H9 (cell line): ENCODE measurements at regions not wholly inside any gene's neighbourhood (a gene's known extent, or its start where the extent isn't known, plus 50 kb on each side); places are given as distances from the start of the nearest gene placed in this dataset.

Experiments
- DNase-seq: peaks from one replicate; pipeline ENCODE4 v3.0.0-alpha.2; 2017
- H2AFZ ChIP-seq: one replicate; pipeline ENCODE4 v1.6.1; 2013; ENCODE audit warnings: mild to moderate bottlenecking, low read length, control low read depth, moderate library complexity
- H2AK5ac ChIP-seq: 2 replicates; pipeline ENCODE4 v1.6.1; 2013; ENCODE audit warnings: low read length, control low read depth, mixed read lengths; ENCODE audit not compliant: insufficient read length
- H2BK120ac ChIP-seq: one replicate; pipeline ENCODE4 v1.6.1; 2013; ENCODE audit warnings: low read depth, mild to moderate bottlenecking, low read length, control low read depth, inconsistent platforms; ENCODE audit not compliant: poor library complexity, severe bottlenecking
- H2BK12ac ChIP-seq: 2 replicates; pipeline ENCODE4 v1.6.1; 2013; ENCODE audit warnings: low read length, control low read depth, mixed read lengths, low read depth; ENCODE audit not compliant: insufficient read length
- H2BK15ac ChIP-seq: 2 replicates; pipeline ENCODE4 v1.6.1; 2013; ENCODE audit warnings: low read depth, low read length, control low read depth
- H2BK20ac ChIP-seq: one replicate; pipeline ENCODE4 v1.6.1; 2013; ENCODE audit warnings: low read depth, mild to moderate bottlenecking, low read length, control low read depth, inconsistent platforms; ENCODE audit not compliant: poor library complexity, severe bottlenecking
- H2BK5ac ChIP-seq: 2 replicates; pipeline ENCODE4 v1.6.1; 2013; ENCODE audit warnings: low read length, control low read depth, mixed read lengths; ENCODE audit not compliant: insufficient read length
- H3K14ac ChIP-seq: 2 replicates; pipeline ENCODE4 v1.6.1; 2013; ENCODE audit warnings: low read length, control low read depth; ENCODE audit not compliant: insufficient read depth
- H3K18ac ChIP-seq: 2 replicates; pipeline ENCODE4 v1.6.1; 2013; ENCODE audit warnings: low read depth, mild to moderate bottlenecking, mixed read lengths, low read length, control low read depth; ENCODE audit not compliant: insufficient read length
- H3K23ac ChIP-seq: 2 replicates; pipeline ENCODE4 v1.6.1; 2013; ENCODE audit warnings: low read length, control low read depth, mixed read lengths, low read depth; ENCODE audit not compliant: insufficient read length
- H3K23me2 ChIP-seq: 2 replicates; pipeline ENCODE4 v1.6.1; 2013; ENCODE audit warnings: low read depth, mild to moderate bottlenecking, mixed read lengths, low read length, control low read depth; ENCODE audit not compliant: insufficient read length, poor library complexity, severe bottlenecking
- H3K27ac ChIP-seq: 2 replicates; pipeline ENCODE4 v1.5.1; 2013; ENCODE audit warnings: low read length, control low read depth, mixed read lengths, low read depth; ENCODE audit not compliant: insufficient read length
- H3K27me3 ChIP-seq: 2 replicates; pipeline ENCODE4 v1.6.1; 2013; ENCODE audit warnings: low read length, control low read depth, inconsistent platforms; ENCODE audit not compliant: insufficient read depth
- H3K4ac ChIP-seq: 2 replicates; pipeline ENCODE4 v1.6.1; 2013; ENCODE audit warnings: low read depth, mild to moderate bottlenecking, control low read depth, inconsistent platforms, low read length, moderate library complexity
- H3K4me1 ChIP-seq: 2 replicates; pipeline ENCODE4 v1.6.1; 2013; ENCODE audit warnings: low read length, control low read depth, inconsistent platforms; ENCODE audit not compliant: insufficient read depth
- H3K4me2 ChIP-seq: 2 replicates; pipeline ENCODE4 v1.6.1; 2013; ENCODE audit warnings: low read length, control low read depth, mixed read lengths; ENCODE audit not compliant: insufficient read length, insufficient read depth
- H3K56ac ChIP-seq: 2 replicates; pipeline ENCODE4 v1.6.1; 2013; ENCODE audit warnings: low read depth, mild to moderate bottlenecking, mixed read lengths, low read length, control low read depth; ENCODE audit not compliant: insufficient read length
- H3K79me1 ChIP-seq: 2 replicates; pipeline ENCODE4 v1.6.1; 2013; ENCODE audit warnings: low read depth, mild to moderate bottlenecking, moderate library complexity, low read length, control low read depth, inconsistent platforms; ENCODE audit not compliant: insufficient read depth, poor library complexity, severe bottlenecking
- H3K79me2 ChIP-seq: 2 replicates; pipeline ENCODE4 v1.6.1; 2013; ENCODE audit warnings: low read length, control low read depth, inconsistent platforms; ENCODE audit not compliant: insufficient read depth
- H3K9ac ChIP-seq: 2 replicates; pipeline ENCODE4 v1.6.1; 2013; ENCODE audit warnings: low read length, control low read depth, mixed read lengths; ENCODE audit not compliant: insufficient read length; ENCODE audit errors: extremely low read depth
- H3K9me3 ChIP-seq: one replicate; pipeline ENCODE4 v1.6.1; 2013; ENCODE audit warnings: low read depth, low read length, inconsistent platforms; ENCODE audit not compliant: control insufficient read depth
- H3T11ph ChIP-seq: one replicate; pipeline ENCODE4 v1.6.1; 2013; ENCODE audit warnings: mild to moderate bottlenecking, low read length, control low read depth, inconsistent platforms
- H4K20me1 ChIP-seq: one replicate; pipeline ENCODE4 v1.6.1; 2013; ENCODE audit not compliant: control insufficient read depth, insufficient read length, insufficient read depth
- H4K5ac ChIP-seq: 2 replicates; pipeline ENCODE4 v1.6.1; 2013; ENCODE audit warnings: low read depth, mild to moderate bottlenecking, mixed read lengths, low read length, control low read depth; ENCODE audit not compliant: insufficient read length
- H4K8ac ChIP-seq: replicated peaks from 2 replicates; pipeline ENCODE4 v1.6.1; 2013; ENCODE audit warnings: low read length, control low read depth, mixed read lengths, low read depth; ENCODE audit not compliant: insufficient read length
- H4K91ac ChIP-seq: 2 replicates; pipeline ENCODE4 v1.6.1; 2013; ENCODE audit warnings: low read depth, mild to moderate bottlenecking, moderate library complexity, mixed read lengths, low read length, control low read depth; ENCODE audit not compliant: insufficient read length
- H3K27ac Mint-ChIP-seq, 3 experiments: 2 replicates in 2 of 3; 3 replicates in 1 of 3; pipeline ENCODE4 v1.8.0; 2020 to 2021; ENCODE audit warnings: mixed read lengths in 3 of 3, mild to moderate bottlenecking in 1 of 3, moderate library complexity in 1 of 3
- H3K27me3 Mint-ChIP-seq: 2 replicates; pipeline ENCODE4 v1.8.0; 2021; ENCODE audit warnings: low read depth, mild to moderate bottlenecking, moderate library complexity, mixed read lengths
- H3K36me3 Mint-ChIP-seq, 3 experiments: 2 replicates in 2 of 3; 3 replicates in 1 of 3; pipeline ENCODE4 v1.8.0; 2020 to 2021; ENCODE audit warnings: low read depth in 3 of 3, mixed read lengths in 3 of 3; ENCODE audit not compliant: insufficient read depth in 1 of 3
- H3K4me1 Mint-ChIP-seq, 2 experiments: 2 replicates each; pipeline ENCODE4 v1.8.0; 2020; ENCODE audit warnings: mixed read lengths in 2 of 2
- H3K4me3 Mint-ChIP-seq, 2 experiments: 2 replicates in 1 of 2; 3 replicates in 1 of 2; pipeline ENCODE4 v1.8.0; 2020 to 2021; ENCODE audit warnings: mild to moderate bottlenecking in 2 of 2, mixed read lengths in 2 of 2, moderate library complexity in 1 of 2
- H3K9me3 Mint-ChIP-seq, 2 experiments: 2 replicates in 1 of 2; 3 replicates in 1 of 2; pipeline ENCODE4 v1.8.0; 2020; ENCODE audit warnings: mild to moderate bottlenecking in 2 of 2, mixed read lengths in 2 of 2, moderate library complexity in 1 of 2
- CTCF ChIP-seq: fragments of 200-600 bp; sonication (generic); conservative IDR thresholded peaks from 3 replicates; pipeline ENCODE4 v1.8.0; 2021; ENCODE audit warnings: antibody characterized with exemption, mild to moderate bottlenecking
- WGBS: extraction: QIAGEN DNeasy Blood & Tissue Kit; methylation state at CpG from one replicate; pipeline ENCODE4 v1.1.7; 2013; ENCODE audit warnings: missing lambda C conversion rate, low lambda C conversion rate, mixed read lengths; ENCODE audit not compliant: insufficient read length; ENCODE audit errors: extremely low coverage; 5-methylcytosine and 5-hydroxymethylcytosine counted together

GRCh38 chr11:25993016-25993415, 338.9 kb upstream of the ANO3 start:
- H3K36me3 Mint-ChIP-seq: no peaks in the 10 kb centered on the region
- Histone ChIP-seq H3K79me2 (no peaks in the 10 kb centered on the region), H2AFZ (no peak overlapping the region), H3K9ac (no peak overlapping the region), H3T11ph (no peak overlapping the region), H4K8ac (no peak overlapping the region), H3K4me1 (no peaks in the 10 kb centered on the region), H3K4ac (no peak overlapping the region), H4K20me1 (no peaks in the 10 kb centered on the region), H3K56ac (no peak overlapping the region), H3K18ac (no peak overlapping the region), H2BK20ac (no peak overlapping the region), H3K27me3 (no peaks in the 10 kb centered on the region), H3K14ac (no peak overlapping the region), H3K4me2 (no peak overlapping the region), H3K79me1 (no peaks in the 10 kb centered on the region), H4K91ac (no peak overlapping the region), H2AK5ac (no peak overlapping the region), H2BK15ac (no peak overlapping the region), H3K27ac (no peak overlapping the region), H2BK5ac (no peak overlapping the region), H2BK120ac (no peak overlapping the region), H3K23ac (no peak overlapping the region), H2BK12ac (no peak overlapping the region), H3K23me2 (no peaks in the 10 kb centered on the region), H3K9me3 (no peaks in the 10 kb centered on the region), H4K5ac (no peak overlapping the region)
- no CpG with 5 or more reads among the region's 2 CpGs for WGBS
- DNase-seq: no peak
- no peaks in the 10 kb centered on the region for H3K9me3 Mint-ChIP-seq
- no peaks in the 10 kb centered on the region for H3K27me3 Mint-ChIP-seq
- H3K4me3 Mint-ChIP-seq: no peak overlapping the region
- no peak for TF ChIP-seq CTCF
- H3K27ac Mint-ChIP-seq: no peak overlapping the region
- H3K4me1 Mint-ChIP-seq: no peaks in the 10 kb centered on the region
